ENCODE measurements at regions not wholly inside any gene's neighbourhood (a gene's known extent, or its start where the extent isn't known, plus 50 kb on each side); places are given as distances from the start of the nearest gene placed in this dataset.
"Not testable (repeated sequence)": the region's sequence is repeated elsewhere in the genome, so short reads cannot be mapped to it uniquely, and the experiment has no call there.

GRCh38 chr10:8173243-8173865 lies 118.9 kb downstream of the GATA3 start:
- DNase-seq (ENCODE audit: low spot score, unreplicated experiment) = no peak
- TF ChIP-seq CTCF (IDR thresholded peaks at IDR 0.05; ENCODE audit: unreplicated experiment) = no peak
- H3K4me3 Mint-ChIP-seq (ENCODE audit: low read depth) = no peak overlapping the region
- H3K36me3 Mint-ChIP-seq (ENCODE audit: insufficient read depth) = peaks cover 2% of the 10 kb centered on the region
- no peak overlapping the region for H3K27ac Mint-ChIP-seq
- no peaks in the 10 kb centered on the region for H3K4me1 Mint-ChIP-seq (ENCODE audit: low read depth)
- peaks cover 49% of the 10 kb centered on the region for H3K27me3 Mint-ChIP-seq
- peaks cover 12% of the 10 kb centered on the region for H3K9me3 Mint-ChIP-seq (ENCODE audit: low read depth)

GRCh38 chr10:8173866-8174243 lies 119.4 kb downstream of the GATA3 start:
- H3K36me3 Mint-ChIP-seq (ENCODE audit: insufficient read depth) = peaks cover under 1% of the 10 kb centered on the region
- TF ChIP-seq CTCF (IDR thresholded peaks at IDR 0.05; ENCODE audit: unreplicated experiment) = no peak
- peaks cover 52% of the 10 kb centered on the region for H3K27me3 Mint-ChIP-seq
- H3K9me3 Mint-ChIP-seq (ENCODE audit: low read depth) = peaks cover 7% of the 10 kb centered on the region
- no peak overlapping the region for H3K4me3 Mint-ChIP-seq (ENCODE audit: low read depth)
- H3K4me1 Mint-ChIP-seq (ENCODE audit: low read depth) = no peaks in the 10 kb centered on the region
- no peak overlapping the region for H3K27ac Mint-ChIP-seq
- DNase-seq (ENCODE audit: low spot score, unreplicated experiment) = no peak

GRCh38 chr10:8174762-8175161 lies 120.3 kb downstream of the GATA3 start:
- H3K27ac Mint-ChIP-seq = no peak overlapping the region
- H3K36me3 Mint-ChIP-seq (ENCODE audit: insufficient read depth) = no peaks in the 10 kb centered on the region
- no peaks in the 10 kb centered on the region for H3K9me3 Mint-ChIP-seq (ENCODE audit: low read depth)
- DNase-seq (ENCODE audit: low spot score, unreplicated experiment) = peak; percentile 11
- H3K4me3 Mint-ChIP-seq (ENCODE audit: low read depth) = no peak overlapping the region
- peaks cover 61% of the 10 kb centered on the region for H3K27me3 Mint-ChIP-seq
- no peaks in the 10 kb centered on the region for H3K4me1 Mint-ChIP-seq (ENCODE audit: low read depth)
- no peak for TF ChIP-seq CTCF (IDR thresholded peaks at IDR 0.05; ENCODE audit: unreplicated experiment)

GRCh38 chr10:8177526-8177925 lies 123.0 kb downstream of the GATA3 start:
- not testable (repeated sequence) for H3K4me3 Mint-ChIP-seq (ENCODE audit: low read depth); H3K9me3 Mint-ChIP-seq (ENCODE audit: low read depth)

GRCh38 chr10:8179773-8180172 lies 125.3 kb downstream of the GATA3 start:
- not testable (repeated sequence) for H3K4me1 Mint-ChIP-seq (ENCODE audit: low read depth); H3K36me3 Mint-ChIP-seq (ENCODE audit: insufficient read depth); H3K27ac Mint-ChIP-seq; H3K9me3 Mint-ChIP-seq (ENCODE audit: low read depth); DNase-seq (ENCODE audit: low spot score, unreplicated experiment); H3K4me3 Mint-ChIP-seq (ENCODE audit: low read depth)
- peaks cover 68% of the 10 kb centered on the region for H3K27me3 Mint-ChIP-seq

More at GRCh38 chr10:8177526-8177925, 123.0 kb downstream of the GATA3 start:
- not testable (repeated sequence) for H3K27ac Mint-ChIP-seq; DNase-seq (ENCODE audit: low spot score, unreplicated experiment); H3K36me3 Mint-ChIP-seq (ENCODE audit: insufficient read depth); H3K4me1 Mint-ChIP-seq (ENCODE audit: low read depth)
- H3K27me3 Mint-ChIP-seq = peaks cover 68% of the 10 kb centered on the region

- H3K27ac Mint-ChIP-seq = no peak overlapping the region
- no peaks in the 10 kb centered on the region for H3K36me3 Mint-ChIP-seq (ENCODE audit: insufficient read depth)
- DNase-seq (ENCODE audit: low spot score, unreplicated experiment) = no peak
- peaks cover 66% of the 10 kb centered on the region for H3K27me3 Mint-ChIP-seq
- no peak overlapping the region for H3K4me3 Mint-ChIP-seq (ENCODE audit: low read depth)
- H3K9me3 Mint-ChIP-seq (ENCODE audit: low read depth) = no peaks in the 10 kb centered on the region
- H3K4me1 Mint-ChIP-seq (ENCODE audit: low read depth) = peaks cover 2% of the 10 kb centered on the region
- no peak for TF ChIP-seq CTCF (IDR thresholded peaks at IDR 0.05; ENCODE audit: unreplicated experiment)
Observed at GRCh38 chr10:8180360-8181109, 126.0 kb downstream of the GATA3 start.

Measured in progenitor cell of endocrine pancreas (in vitro differentiated cells).